ENCODE measurements at regions not wholly inside any gene's neighbourhood (a gene's known extent, or its start where the extent isn't known, plus 50 kb on each side); places are given as distances from the start of the nearest gene placed in this dataset.

GRCh38 chr5:101600614-101601013, 695.5 kb downstream of the SLCO4C1 start:
- no peaks in the 10 kb centered on the region for H3K9me3 ChIP-seq
- no peak for TF ChIP-seq CTCF (IDR thresholded peaks at IDR 0.05)
- no peak overlapping the region for H3K27ac ChIP-seq
- H3K36me3 ChIP-seq = no peaks in the 10 kb centered on the region
- no peaks in the 10 kb centered on the region for H3K27me3 ChIP-seq
- H3K4me3 ChIP-seq = no peak overlapping the region
- H3K4me1 ChIP-seq = no peaks in the 10 kb centered on the region
- intact Hi-C loops (cut with DNase I) = no loop called here
- no peak for DNase-seq
- no peak for ATAC-seq

- no peaks in the 10 kb centered on the region for H3K4me1 ChIP-seq
- H3K4me3 ChIP-seq = no peak overlapping the region
- ATAC-seq (no peak), DNase-seq (no peak)
- H3K9me3 ChIP-seq = no peaks in the 10 kb centered on the region
- no peaks in the 10 kb centered on the region for H3K27me3 ChIP-seq
- intact Hi-C loops (cut with DNase I) = no loop called here
- H3K27ac ChIP-seq = no peak overlapping the region
- TF ChIP-seq CTCF (IDR thresholded peaks at IDR 0.05) = peak; percentile 27
- H3K36me3 ChIP-seq = no peaks in the 10 kb centered on the region
These were observed 687.3 kb upstream of the ST8SIA4 start for GRCh38 chr5:101590384-101590783.

- H3K27ac ChIP-seq = no peak overlapping the region
- DNase-seq = no peak
- no peak for ATAC-seq
- no peaks in the 10 kb centered on the region for H3K27me3 ChIP-seq
- H3K9me3 ChIP-seq = no peaks in the 10 kb centered on the region
- H3K4me3 ChIP-seq = no peak overlapping the region
- H3K4me1 ChIP-seq = no peaks in the 10 kb centered on the region
- no peak for TF ChIP-seq CTCF (IDR thresholded peaks at IDR 0.05)
- H3K36me3 ChIP-seq = no peaks in the 10 kb centered on the region
- intact Hi-C loops (cut with DNase I) = no loop called here
These were observed 682.3 kb upstream of the ST8SIA4 start for GRCh38 chr5:101585366-101585765.

- DNase-seq (no peak), ATAC-seq (no peak)
- H3K4me3 ChIP-seq = no peak overlapping the region
- no peaks in the 10 kb centered on the region for H3K36me3 ChIP-seq
- no peak for TF ChIP-seq CTCF (IDR thresholded peaks at IDR 0.05)
- H3K27me3 ChIP-seq = no peaks in the 10 kb centered on the region
- intact Hi-C loops (cut with DNase I) = no loop called here
- H3K4me1 ChIP-seq = no peaks in the 10 kb centered on the region
- no peak overlapping the region for H3K27ac ChIP-seq
- no peaks in the 10 kb centered on the region for H3K9me3 ChIP-seq
These were observed 677.5 kb upstream of the ST8SIA4 start for GRCh38 chr5:101580591-101580990.

- Histone ChIP-seq H3K9me3 (no peaks in the 10 kb centered on the region), H3K4me1 (no peaks in the 10 kb centered on the region), H3K36me3 (no peaks in the 10 kb centered on the region), H3K27me3 (no peaks in the 10 kb centered on the region), H3K4me3 (no peak overlapping the region), H3K27ac (no peak overlapping the region)
- TF ChIP-seq CTCF (IDR thresholded peaks at IDR 0.05) = no peak
- intact Hi-C loops (cut with DNase I) = no loop called here
- no peak for DNase-seq
- no peak for ATAC-seq
These were observed 670.9 kb upstream of the ST8SIA4 start for GRCh38 chr5:101574017-101574416.

- Histone ChIP-seq H3K36me3 (no peaks in the 10 kb centered on the region), H3K4me3 (no peak overlapping the region), H3K9me3 (no peaks in the 10 kb centered on the region), H3K4me1 (no peaks in the 10 kb centered on the region), H3K27ac (no peak overlapping the region), H3K27me3 (no peaks in the 10 kb centered on the region)
- DNase-seq (no peak), ATAC-seq (no peak)
- intact Hi-C loops (cut with DNase I) = no loop called here
- TF ChIP-seq CTCF (IDR thresholded peaks at IDR 0.05) = no peak
These were observed 657.9 kb upstream of the ST8SIA4 start for GRCh38 chr5:101561018-101561417.
